Trophoblast cell (in vitro differentiated cells and primary cell): ENCODE measurements at regions not wholly inside any gene's neighbourhood (a gene's known extent, or its start where the extent isn't known, plus 50 kb on each side); places are given as distances from the start of the nearest gene placed in this dataset.

ENCODE experiments used
- DNase-seq, 2 donors: peaks; one replicate each; pipeline ENCODE4 v3.0.0-alpha.2; 2016
- H2AFZ ChIP-seq: 2 replicates; pipeline ENCODE4 v1.6.1; 2013; ENCODE audit warnings: low read length, moderate library complexity, mild to moderate bottlenecking; ENCODE audit not compliant: insufficient read depth, poor library complexity
- H2AK5ac ChIP-seq: 2 replicates; pipeline ENCODE4 v1.6.1; 2013; ENCODE audit warnings: mild to moderate bottlenecking, low read length
- H2BK120ac ChIP-seq: 2 replicates; pipeline ENCODE4 v1.6.1; 2013; ENCODE audit warnings: low read length, mild to moderate bottlenecking, moderate library complexity; ENCODE audit not compliant: insufficient read depth, poor library complexity
- H2BK12ac ChIP-seq: 2 replicates; pipeline ENCODE4 v1.6.1; 2013; ENCODE audit warnings: mild to moderate bottlenecking, low read length, moderate library complexity
- H2BK5ac ChIP-seq: 2 replicates; pipeline ENCODE4 v1.6.1; 2013; ENCODE audit warnings: low read length, low read depth, moderate library complexity, mild to moderate bottlenecking; ENCODE audit not compliant: poor library complexity
- H3K14ac ChIP-seq: 2 replicates; pipeline ENCODE4 v1.6.1; 2013; ENCODE audit warnings: mild to moderate bottlenecking, low read length
- H3K18ac ChIP-seq: 2 replicates; pipeline ENCODE4 v1.6.1; 2013; ENCODE audit warnings: mild to moderate bottlenecking, low read length
- H3K23ac ChIP-seq: 2 replicates; pipeline ENCODE4 v1.6.1; 2013; ENCODE audit warnings: low read length
- H3K27ac ChIP-seq: 2 replicates; pipeline ENCODE4 v1.5.1; 2013; ENCODE audit warnings: low read depth, mild to moderate bottlenecking, inconsistent platforms, low read length, moderate library complexity
- H3K27me3 ChIP-seq: 2 replicates; pipeline ENCODE4 v1.6.1; 2013; ENCODE audit warnings: inconsistent platforms, mild to moderate bottlenecking, low read length, moderate library complexity; ENCODE audit not compliant: insufficient read depth
- H3K36me3 ChIP-seq, 2 experiments: 1 replicate in 1 of 2; 2 replicates in 1 of 2; pipeline ENCODE4 v1.6.1; 2013; ENCODE audit warnings: low read length in 2 of 2, mild to moderate bottlenecking in 2 of 2, moderate library complexity in 1 of 2; ENCODE audit not compliant: insufficient read depth in 2 of 2, control insufficient read depth in 1 of 2
- H3K4ac ChIP-seq: 2 replicates; pipeline ENCODE4 v1.6.1; 2013; ENCODE audit warnings: low read depth, mild to moderate bottlenecking, low read length, moderate library complexity
- H3K4me1 ChIP-seq, 2 experiments: 1 replicate in 1 of 2; 2 replicates in 1 of 2; pipeline ENCODE4 v1.6.1; 2013; ENCODE audit warnings: low read length in 2 of 2, mild to moderate bottlenecking in 2 of 2, moderate library complexity in 1 of 2; ENCODE audit not compliant: insufficient read depth in 2 of 2, control insufficient read depth in 1 of 2
- H3K4me2 ChIP-seq: 2 replicates; pipeline ENCODE4 v1.6.1; 2013; ENCODE audit warnings: inconsistent platforms, mild to moderate bottlenecking, low read length, moderate library complexity
- H3K4me3 ChIP-seq: 2 replicates; pipeline ENCODE4 v1.5.1; 2013; ENCODE audit warnings: mild to moderate bottlenecking, low read depth, low read length, inconsistent platforms
- H3K79me1 ChIP-seq: one replicate; pipeline ENCODE4 v1.6.1; 2013; ENCODE audit warnings: low read length
- H3K79me2 ChIP-seq: 2 replicates; pipeline ENCODE4 v1.6.1; 2013; ENCODE audit warnings: low read length, mild to moderate bottlenecking; ENCODE audit not compliant: control insufficient read depth, insufficient read depth, poor library complexity
- H3K9ac ChIP-seq: 2 replicates; pipeline ENCODE4 v1.6.1; 2013; ENCODE audit warnings: mild to moderate bottlenecking, low read length
- H3K9me3 ChIP-seq: 2 replicates; pipeline ENCODE4 v1.6.1; 2013; ENCODE audit warnings: low read depth, mild to moderate bottlenecking, control low read depth, inconsistent platforms, low read length; ENCODE audit not compliant: insufficient read depth
- H4K12ac ChIP-seq: 2 replicates; pipeline ENCODE4 v1.6.1; 2013; ENCODE audit warnings: low read depth, mild to moderate bottlenecking, low read length, moderate library complexity
- H4K8ac ChIP-seq: 2 replicates; pipeline ENCODE4 v1.6.1; 2013; ENCODE audit warnings: low read depth, mild to moderate bottlenecking, low read length, moderate library complexity
- H4K91ac ChIP-seq: one replicate; pipeline ENCODE4 v1.6.1; 2013; ENCODE audit warnings: low read depth, mild to moderate bottlenecking, low read length, moderate library complexity
- WGBS: extraction: QIAGEN DNeasy Blood & Tissue Kit; methylation state at CpG from one replicate; pipeline ENCODE4 v1.1.7; 2013; ENCODE audit warnings: missing lambda C conversion rate; ENCODE audit not compliant: insufficient read length, insufficient coverage; ENCODE audit errors: extremely low coverage; 5-methylcytosine and 5-hydroxymethylcytosine counted together

DNA sequence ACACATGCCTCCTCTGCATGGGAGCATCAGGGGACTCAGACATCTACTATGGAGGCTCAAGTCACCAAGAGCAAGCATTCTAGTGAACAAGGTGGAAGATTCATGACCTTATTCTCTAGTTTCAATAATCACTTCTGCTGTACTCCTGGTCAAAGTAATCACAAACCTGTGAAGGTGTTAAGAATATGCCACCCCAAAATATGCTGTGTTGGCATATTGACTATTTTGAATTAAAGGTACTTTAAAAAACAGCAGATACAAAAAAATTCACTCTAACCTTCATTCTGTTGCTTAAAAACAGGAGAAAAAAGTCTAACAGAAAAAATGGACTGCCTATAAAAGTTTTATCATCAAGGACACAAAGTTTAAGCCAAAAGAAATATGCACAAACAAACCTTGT, 607.8 kb upstream of the TYRP1 start:
- Histone ChIP-seq H2BK5ac (no peak overlapping the region), H3K36me3 (no peaks in the 10 kb centered on the region), H3K79me1 (no peaks in the 10 kb centered on the region), H3K79me2 (no peaks in the 10 kb centered on the region), H3K4me1 (no peaks in the 10 kb centered on the region), H4K8ac (no peak overlapping the region), H3K14ac (no peak overlapping the region), H3K9me3 (no peaks in the 10 kb centered on the region), H2AFZ (no peak overlapping the region), H3K27me3 (no peaks in the 10 kb centered on the region), H3K9ac (no peak overlapping the region), H3K27ac (no peak overlapping the region), H2BK120ac (no peak overlapping the region), H3K18ac (no peak overlapping the region), H2AK5ac (no peak overlapping the region), H4K91ac (no peak overlapping the region), H3K4me2 (no peak overlapping the region), H4K12ac (no peak overlapping the region), H3K23ac (no peak overlapping the region), H2BK12ac (no peak overlapping the region), H3K4ac (no peak overlapping the region), H3K4me3 (no peak overlapping the region)
- DNase-seq = no peak

- WGBS = no CpG with 5 or more reads among the region's 6 CpGs
Measured at GRCh38 chr9:12091865-12092527, 601.2 kb upstream of the TYRP1 start.

GRCh38 chr9:12094046-12094445, 599.1 kb upstream of the TYRP1 start:
- no peak overlapping the region for H3K23ac ChIP-seq
- no peak overlapping the region for H3K14ac ChIP-seq
- no peak overlapping the region for H3K27ac ChIP-seq
- H3K9ac ChIP-seq = no peak overlapping the region
- no peak overlapping the region for H4K91ac ChIP-seq
- no peak overlapping the region for H3K4me3 ChIP-seq
- H3K4me1 ChIP-seq = peaks cover 10 to 14% of the 10 kb centered on the region in 2 experiments
- no peaks in the 10 kb centered on the region for H3K27me3 ChIP-seq
- no peak overlapping the region for H3K4me2 ChIP-seq
- no peak overlapping the region for H2BK120ac ChIP-seq
- no peak overlapping the region for H2BK5ac ChIP-seq
- H2BK12ac ChIP-seq = no peak overlapping the region
- H3K79me2 ChIP-seq = no peaks in the 10 kb centered on the region
- no peak overlapping the region for H2AK5ac ChIP-seq
- no peak overlapping the region for H3K4ac ChIP-seq
- no peak overlapping the region for H4K12ac ChIP-seq
- no peak overlapping the region for H4K8ac ChIP-seq
- no peak overlapping the region for H2AFZ ChIP-seq
- H3K79me1 ChIP-seq = peaks cover 5% of the 10 kb centered on the region
- WGBS = no CpG with 5 or more reads among the region's 1 CpG
- peak in 1 of 2 donors; percentile 50 for DNase-seq
- no peaks in the 10 kb centered on the region for H3K36me3 ChIP-seq
- H3K18ac ChIP-seq = no peak overlapping the region
- H3K9me3 ChIP-seq = no peaks in the 10 kb centered on the region

More at GRCh38 chr9:12091865-12092527, 601.2 kb upstream of the TYRP1 start:
- Histone ChIP-seq H3K18ac (no peak overlapping the region), H2AK5ac (no peak overlapping the region), H3K27me3 (no peaks in the 10 kb centered on the region), H3K4ac (no peak overlapping the region), H2BK12ac (peak overlapping the region; percentile 29), H3K36me3 (no peaks in the 10 kb centered on the region), H3K4me3 (no peak overlapping the region), H4K12ac (no peak overlapping the region), H3K79me1 (peaks cover 5% of the 10 kb centered on the region), H3K4me2 (no peak overlapping the region), H2BK120ac (peak overlapping the region; percentile 3), H4K91ac (peak overlapping the region; percentile 25), H3K14ac (no peak overlapping the region), H3K79me2 (no peaks in the 10 kb centered on the region), H2BK5ac (no peak overlapping the region), H3K27ac (no peak overlapping the region), H2AFZ (no peak overlapping the region), H3K9me3 (no peaks in the 10 kb centered on the region), H4K8ac (no peak overlapping the region), H3K23ac (no peak overlapping the region), H3K4me1 (peaks cover 10 to 14% of the 10 kb centered on the region in 2 experiments), H3K9ac (no peak overlapping the region)
- DNase-seq = peak; percentile 5 to 25

- Histone ChIP-seq H2BK120ac (no peak overlapping the region), H3K79me2 (no peaks in the 10 kb centered on the region), H2AK5ac (no peak overlapping the region), H3K4me2 (no peak overlapping the region), H3K9ac (no peak overlapping the region), H3K4me3 (no peak overlapping the region), H2BK12ac (no peak overlapping the region), H4K12ac (no peak overlapping the region), H3K23ac (no peak overlapping the region), H3K14ac (no peak overlapping the region), H3K9me3 (no peaks in the 10 kb centered on the region), H3K27me3 (no peaks in the 10 kb centered on the region), H3K4me1 (peaks cover 10 to 14% of the 10 kb centered on the region in 2 experiments), H3K36me3 (no peaks in the 10 kb centered on the region), H2AFZ (no peak overlapping the region), H3K79me1 (peaks cover 5% of the 10 kb centered on the region), H2BK5ac (no peak overlapping the region), H4K91ac (no peak overlapping the region), H3K4ac (no peak overlapping the region), H3K18ac (no peak overlapping the region), H4K8ac (no peak overlapping the region), H3K27ac (no peak overlapping the region)
- DNase-seq = no peak
- no CpG with 5 or more reads among the region's 4 CpGs for WGBS
Measured at GRCh38 chr9:12095931-12096330, 597.3 kb upstream of the TYRP1 start.
